Activated B cell treated with CpG ODN at 0.5 μM for 24 hours (primary cell): ENCODE measurements at regions not wholly inside any gene's neighbourhood (a gene's known extent, or its start where the extent isn't known, plus 50 kb on each side); places are given as distances from the start of the nearest gene placed in this dataset.

Experiments
- ATAC-seq: fragments of 200-7000 bp; cut with Tn5 transposase; one replicate; pipeline ENCODE4 v1.10.0; 2021; ENCODE audit warnings: low read depth, mild to moderate bottlenecking, moderate library complexity
- CTCF ChIA-PET: fragments of 350-600 bp; sonication (Branson Sonifier 250); formaldehyde crosslinking; loops from one replicate; lab custom pipeline; 2021; ENCODE audit warnings: antibody characterized with exemption; lab: Charles Lee
- POLR2A ChIA-PET: fragments of 350-600 bp; sonication (Branson Sonifier 250); formaldehyde crosslinking; loops from one replicate; lab custom pipeline; 2021; ENCODE audit warnings: antibody characterized with exemption; lab: Charles Lee
- DNase-seq: peaks from one replicate; pipeline ENCODE4 v3.0.0; 2022
- H3K27ac Mint-ChIP-seq: one replicate; pipeline ENCODE4 v1.8.0; 2020; ENCODE audit warnings: mixed read lengths
- H3K27me3 Mint-ChIP-seq: one replicate; pipeline ENCODE4 v1.8.0; 2021; ENCODE audit warnings: mixed read lengths
- H3K36me3 Mint-ChIP-seq: one replicate; pipeline ENCODE4 v1.8.0; 2021; ENCODE audit warnings: low read depth, mixed read lengths
- H3K4me1 Mint-ChIP-seq: one replicate; pipeline ENCODE4 v1.8.0; 2021; ENCODE audit warnings: mixed read lengths
- H3K4me3 Mint-ChIP-seq: one replicate; pipeline ENCODE4 v1.8.0; 2020; ENCODE audit warnings: mild to moderate bottlenecking, mixed read lengths
- H3K9me3 Mint-ChIP-seq: one replicate; pipeline ENCODE4 v1.8.0; 2020; ENCODE audit warnings: mixed read lengths
- CTCF ChIP-seq: fragments of 200-600 bp; IDR thresholded peaks from one replicate; pipeline ENCODE4 v1.8.0; 2022; ENCODE audit warnings: antibody characterized with exemption, mild to moderate bottlenecking
- intact Hi-C: fragments of 100-400 bp; cut with micrococcal nuclease; formaldehyde crosslinking; loops from one replicate; pipeline ENCODE4 v1.15.1; 2024

GRCh38 chr5:89281766-89282553 is 399.0 kb upstream of the MEF2C start:
- TF ChIP-seq CTCF = no peak
- Mint-ChIP-seq H3K9me3 (peaks cover 3% of the 10 kb centered on the region), H3K27ac (peak overlapping the region; percentile 5), H3K4me1 (peaks cover 78% of the 10 kb centered on the region), H3K36me3 (no peaks in the 10 kb centered on the region), H3K4me3 (no peak overlapping the region), H3K27me3 (no peaks in the 10 kb centered on the region)
- ATAC-seq (no peak), DNase-seq (no peak)
- ChIA-PET CTCF (no interaction called here), POLR2A (interaction anchor here (0.5 to 2.0 kb wide), 8 partner anchors 8 to 399 kb away, joined by 3 to 7 read pairs (median 4); partner anchors contain the start of gene MEF2C)
- intact Hi-C loops = loop anchor here (2.0 kb wide), 1 partner anchor 19 kb away; no protein-coding TSS in a partner anchor

- no peak overlapping the region for H3K4me3 Mint-ChIP-seq
- H3K36me3 Mint-ChIP-seq = no peaks in the 10 kb centered on the region
- ChIA-PET CTCF (interaction anchor here (0.9 kb wide), 1 partner anchor 449 kb away, joined by 3 read pairs; no protein-coding TSS in a partner anchor), POLR2A (interaction anchor here (0.5 to 2.0 kb wide), 5 partner anchors 9 to 61 kb away, joined by 3 to 7 read pairs (median 4); no protein-coding TSS in a partner anchor)
- H3K9me3 Mint-ChIP-seq = peaks cover 6% of the 10 kb centered on the region
- DNase-seq (no peak), ATAC-seq (no peak)
- peaks cover 83% of the 10 kb centered on the region for H3K4me1 Mint-ChIP-seq
- TF ChIP-seq CTCF = no peak
- intact Hi-C loops = no loop called here
- no peaks in the 10 kb centered on the region for H3K27me3 Mint-ChIP-seq
- peak overlapping the region; percentile 2 for H3K27ac Mint-ChIP-seq
These were observed 398.2 kb upstream of the MEF2C start for GRCh38 chr5:89281211-89281610.

GRCh38 chr5:89280103-89281037 is 397.4 kb upstream of the MEF2C start:
- DNase-seq (no peak), ATAC-seq (no peak)
- Mint-ChIP-seq H3K27me3 (no peaks in the 10 kb centered on the region), H3K4me3 (no peak overlapping the region), H3K36me3 (no peaks in the 10 kb centered on the region), H3K27ac (peak overlapping the region; percentile 36), H3K9me3 (peaks cover 6% of the 10 kb centered on the region), H3K4me1 (peaks cover 83% of the 10 kb centered on the region)
- TF ChIP-seq CTCF = no peak
- POLR2A ChIA-PET = interaction anchor here (1.2 to 2.0 kb wide), 4 partner anchors 8 to 61 kb away, joined by 3 to 7 read pairs (median 4); no protein-coding TSS in a partner anchor
- CTCF ChIA-PET = interaction anchor here (0.9 kb wide), 1 partner anchor 450 kb away, joined by 3 read pairs; no protein-coding TSS in a partner anchor
- intact Hi-C loops = loop anchor here (1.0 kb wide), 1 partner anchor 9 kb away; no protein-coding TSS in a partner anchor

GRCh38 chr5:89279391-89280036 is 396.5 kb upstream of the MEF2C start:
- H3K9me3 Mint-ChIP-seq = peaks cover 6% of the 10 kb centered on the region
- H3K36me3 Mint-ChIP-seq = peaks cover 1% of the 10 kb centered on the region

More at GRCh38 chr5:89279391-89280036, 396.5 kb upstream of the MEF2C start:
- Mint-ChIP-seq H3K27ac (peak overlapping the region; percentile 63), H3K27me3 (no peaks in the 10 kb centered on the region), H3K4me3 (peak overlapping the region; percentile 47), H3K4me1 (peaks cover 83% of the 10 kb centered on the region)
- intact Hi-C loops = loop anchor here (1.0 kb wide), 1 partner anchor 10 kb away; no protein-coding TSS in a partner anchor
- TF ChIP-seq CTCF = no peak
- ChIA-PET POLR2A (no interaction called here), CTCF (no interaction called here)
- ATAC-seq = peak; percentile 53
- no peak for DNase-seq
